ENCODE measurements at regions not wholly inside any gene's neighbourhood (a gene's known extent, or its start where the extent isn't known, plus 50 kb on each side); places are given as distances from the start of the nearest gene placed in this dataset.

DNA sequence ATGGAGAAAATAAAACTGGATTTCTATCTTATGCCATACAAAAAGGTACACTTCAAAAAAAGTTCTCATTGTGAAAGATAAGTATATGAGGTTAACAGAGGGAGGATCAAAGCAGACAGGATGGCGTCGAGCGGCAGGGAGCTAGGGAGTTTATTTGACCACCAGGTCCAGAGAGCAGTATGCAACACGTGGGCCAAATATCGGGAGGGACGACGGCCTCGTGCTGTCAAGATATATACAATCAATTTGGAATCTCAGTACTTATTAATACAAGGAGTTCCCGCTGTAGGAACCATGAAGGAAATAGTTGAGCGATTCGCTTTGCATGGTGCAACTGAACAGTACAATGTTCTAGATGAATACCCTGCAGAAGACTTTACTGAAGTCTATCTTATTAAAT, 1069.4 kb upstream of the INTU start:
- WGBS (ENCODE audit: insufficient coverage, insufficient replicate concordance, low lambda C conversion rate, missing lambda C conversion rate), result 47% methylated on average over 11 of the region's 11 CpGs

DNA sequence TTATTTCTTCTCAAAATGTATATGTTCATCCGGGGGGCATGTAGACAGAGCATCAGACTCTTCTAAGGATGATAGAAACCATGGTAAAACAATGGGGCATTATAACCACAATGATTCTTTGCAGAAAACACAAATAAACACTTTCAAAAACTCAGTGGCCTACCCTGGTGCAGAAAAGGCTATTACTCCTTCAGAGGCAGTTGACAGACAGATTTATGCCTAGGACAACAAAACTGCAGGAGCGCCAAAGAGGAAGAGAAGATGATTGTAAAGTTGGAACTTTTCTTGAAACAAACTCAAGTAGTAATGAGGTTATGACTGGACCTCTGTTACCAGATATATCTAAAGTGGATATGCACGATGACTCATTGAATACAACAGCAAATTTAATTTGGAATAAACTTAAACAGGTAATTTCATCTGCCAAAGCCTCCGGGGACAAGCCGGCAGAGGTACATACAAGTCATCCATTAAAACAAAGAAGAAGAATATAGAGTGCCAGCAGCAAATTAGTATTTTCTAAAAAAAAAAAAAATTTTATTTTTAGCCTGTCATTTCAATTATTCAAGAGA, 1068.4 kb upstream of the INTU start:
- no peak for DNase-seq (ENCODE audit: low read depth, low spot score)
- RAD21 ChIA-PET (ENCODE audit: unreplicated experiment), result no interaction called here
- Histone ChIP-seq H3K9ac (ENCODE audit: control insufficient read depth, insufficient read depth, low read length) (no peak overlapping the region), H3K9me3 (replicated peaks; ENCODE audit: control insufficient read depth, insufficient read depth, low read length) (no peaks in the 10 kb centered on the region), H3K36me3 (ENCODE audit: control insufficient read depth in 2 of 2, insufficient read depth in 2 of 2, low read length in 1 of 2) (no peaks in the 10 kb centered on the region), H3K4me3 (no peak overlapping the region), H3K4me1 (ENCODE audit: control insufficient read depth, insufficient read depth, low read length) (no peaks in the 10 kb centered on the region), H3K27me3 (replicated peaks in 1 of 2; ENCODE audit: control insufficient read depth in 2 of 2, insufficient read depth in 2 of 2, low read length in 1 of 2) (no peaks in the 10 kb centered on the region), H3K79me2 (ENCODE audit: control insufficient read depth, insufficient read depth, low read length) (no peaks in the 10 kb centered on the region), H3K4me2 (ENCODE audit: control insufficient read depth, insufficient read depth) (no peak overlapping the region), H3K27ac (ENCODE audit: control insufficient read depth, insufficient read depth) (no peak overlapping the region), H4K20me1 (ENCODE audit: control insufficient read depth, insufficient read depth) (no peaks in the 10 kb centered on the region), H2AFZ (ENCODE audit: control insufficient read depth, low read depth, low read length) (no peak overlapping the region)
- CTCF ChIA-PET, result no interaction called here
- SMC1A ChIA-PET (ENCODE audit: uncharacterized antibody, unreplicated experiment), result no interaction called here
- no peak for FAIRE-seq
- in situ Hi-C loops (cut with MboI), result no loop called here
- no TSS peak for BruUV-seq (replicated peaks)
- intact Hi-C loops (cut with micrococcal nuclease; ENCODE audit: unreplicated experiment), result no loop called here
- WGBS (ENCODE audit: insufficient coverage, insufficient replicate concordance, low lambda C conversion rate, missing lambda C conversion rate), result 32% methylated on average over 5 of the region's 5 CpGs
- ATAC-seq, result no peak
- POLR2A ChIA-PET, result no interaction called here
- TF ChIP-seq IKZF2 (IDR thresholded peaks at IDR 0.05), result no peak
- no peak for TF ChIP-seq ZNF274 (IDR thresholded peaks at IDR 0.05; ENCODE audit: insufficient read depth, insufficient read length)
- TF ChIP-seq ESRRA (IDR thresholded peaks at IDR 0.05; ENCODE audit: low read length), result no peak
- TF ChIP-seq POU2F2 (IDR thresholded peaks at IDR 0.05; ENCODE audit: borderline replicate concordance, low read depth, low read length), result no peak
- TF ChIP-seq, protein P1, sequence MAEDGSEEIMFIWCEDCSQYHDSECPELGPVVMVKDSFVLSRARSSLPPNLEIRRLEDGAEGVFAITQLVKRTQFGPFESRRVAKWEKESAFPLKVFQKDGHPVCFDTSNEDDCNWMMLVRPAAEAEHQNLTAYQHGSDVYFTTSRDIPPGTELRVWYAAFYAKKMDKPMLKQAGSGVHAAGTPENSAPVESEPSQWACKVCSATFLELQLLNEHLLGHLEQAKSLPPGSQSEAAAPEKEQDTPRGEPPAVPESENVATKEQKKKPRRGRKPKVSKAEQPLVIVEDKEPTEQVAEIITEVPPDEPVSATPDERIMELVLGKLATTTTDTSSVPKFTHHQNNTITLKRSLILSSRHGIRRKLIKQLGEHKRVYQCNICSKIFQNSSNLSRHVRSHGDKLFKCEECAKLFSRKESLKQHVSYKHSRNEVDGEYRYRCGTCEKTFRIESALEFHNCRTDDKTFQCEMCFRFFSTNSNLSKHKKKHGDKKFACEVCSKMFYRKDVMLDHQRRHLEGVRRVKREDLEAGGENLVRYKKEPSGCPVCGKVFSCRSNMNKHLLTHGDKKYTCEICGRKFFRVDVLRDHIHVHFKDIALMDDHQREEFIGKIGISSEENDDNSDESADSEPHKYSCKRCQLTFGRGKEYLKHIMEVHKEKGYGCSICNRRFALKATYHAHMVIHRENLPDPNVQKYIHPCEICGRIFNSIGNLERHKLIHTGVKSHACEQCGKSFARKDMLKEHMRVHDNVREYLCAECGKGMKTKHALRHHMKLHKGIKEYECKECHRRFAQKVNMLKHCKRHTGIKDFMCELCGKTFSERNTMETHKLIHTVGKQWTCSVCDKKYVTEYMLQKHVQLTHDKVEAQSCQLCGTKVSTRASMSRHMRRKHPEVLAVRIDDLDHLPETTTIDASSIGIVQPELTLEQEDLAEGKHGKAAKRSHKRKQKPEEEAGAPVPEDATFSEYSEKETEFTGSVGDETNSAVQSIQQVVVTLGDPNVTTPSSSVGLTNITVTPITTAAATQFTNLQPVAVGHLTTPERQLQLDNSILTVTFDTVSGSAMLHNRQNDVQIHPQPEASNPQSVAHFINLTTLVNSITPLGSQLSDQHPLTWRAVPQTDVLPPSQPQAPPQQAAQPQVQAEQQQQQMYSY (CRISPR knock-in tag; IDR thresholded peaks at IDR 0.05), result no peak
- no peak for TF ChIP-seq NFYA (IDR thresholded peaks at IDR 0.05; ENCODE audit: borderline replicate concordance, low read depth, low read length)
- no peak for TF ChIP-seq SPI1 (IDR thresholded peaks at IDR 0.05; ENCODE audit: borderline replicate concordance, insufficient read depth, low read depth, low read length)
- TF ChIP-seq, protein P2, sequence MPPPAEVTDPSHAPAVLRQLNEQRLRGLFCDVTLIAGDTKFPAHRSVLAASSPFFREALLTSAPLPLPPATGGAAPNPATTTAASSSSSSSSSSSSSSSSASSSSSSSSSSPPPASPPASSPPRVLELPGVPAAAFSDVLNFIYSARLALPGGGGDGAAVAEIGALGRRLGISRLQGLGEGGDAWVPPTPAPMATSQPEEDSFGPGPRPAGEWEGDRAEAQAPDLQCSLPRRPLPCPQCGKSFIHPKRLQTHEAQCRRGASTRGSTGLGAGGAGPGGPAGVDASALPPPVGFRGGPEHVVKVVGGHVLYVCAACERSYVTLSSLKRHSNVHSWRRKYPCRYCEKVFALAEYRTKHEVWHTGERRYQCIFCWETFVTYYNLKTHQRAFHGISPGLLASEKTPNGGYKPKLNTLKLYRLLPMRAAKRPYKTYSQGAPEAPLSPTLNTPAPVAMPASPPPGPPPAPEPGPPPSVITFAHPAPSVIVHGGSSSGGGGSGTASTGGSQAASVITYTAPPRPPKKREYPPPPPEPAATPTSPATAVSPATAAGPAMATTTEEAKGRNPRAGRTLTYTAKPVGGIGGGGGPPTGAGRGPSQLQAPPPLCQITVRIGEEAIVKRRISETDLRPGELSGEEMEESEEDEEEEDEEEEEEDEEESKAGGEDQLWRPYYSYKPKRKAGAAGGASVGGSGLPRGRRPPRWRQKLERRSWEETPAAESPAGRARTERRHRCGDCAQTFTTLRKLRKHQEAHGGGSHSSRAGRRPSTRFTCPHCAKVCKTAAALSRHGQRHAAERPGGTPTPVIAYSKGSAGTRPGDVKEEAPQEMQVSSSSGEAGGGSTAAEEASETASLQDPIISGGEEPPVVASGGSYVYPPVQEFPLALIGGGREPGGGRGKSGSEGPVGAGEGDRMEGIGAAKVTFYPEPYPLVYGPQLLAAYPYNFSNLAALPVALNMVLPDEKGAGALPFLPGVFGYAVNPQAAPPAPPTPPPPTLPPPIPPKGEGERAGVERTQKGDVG (CRISPR knock-in tag; IDR thresholded peaks at IDR 0.05), result no peak

More for the DNA sequence above, 1069.4 kb upstream of the INTU start:
- no peak for TF ChIP-seq RBBP5 (conservative IDR thresholded peaks at IDR 0.05)
- no peak for TF ChIP-seq ZNF274 (IDR thresholded peaks at IDR 0.05; ENCODE audit: insufficient read depth, insufficient read length)
- no peak for TF ChIP-seq TBL1XR1 (IDR thresholded peaks at IDR 0.05; ENCODE audit: low read depth, low read length)
- TF ChIP-seq BHLHE40 (IDR thresholded peaks at IDR 0.05; ENCODE audit: borderline replicate concordance in 1 of 2, low read depth in 2 of 2, low read length in 1 of 2), result no peak
- TF ChIP-seq RFX5 (IDR thresholded peaks at IDR 0.05; ENCODE audit: low read depth, low read length), result no peak
- no peak for TF ChIP-seq SPI1 (IDR thresholded peaks at IDR 0.05; ENCODE audit: borderline replicate concordance, insufficient read depth, low read depth, low read length)
- TF ChIP-seq MEF2A (IDR thresholded peaks at IDR 0.05; ENCODE audit: insufficient read depth, low read depth, low read length), result no peak
- intact Hi-C loops (cut with micrococcal nuclease; ENCODE audit: unreplicated experiment), result no loop called here
- H3K9me3 ChIP-seq (replicated peaks; ENCODE audit: control insufficient read depth, insufficient read depth, low read length), result no peaks in the 10 kb centered on the region
- ChIA-PET RAD21 (ENCODE audit: unreplicated experiment) (no interaction called here), CTCF (no interaction called here), POLR2A (no interaction called here), SMC1A (ENCODE audit: uncharacterized antibody, unreplicated experiment) (no interaction called here)
- no peak overlapping the region for H3K27ac ChIP-seq (ENCODE audit: control insufficient read depth, insufficient read depth)
- DNase-seq (ENCODE audit: low read depth, low spot score) (no peak), FAIRE-seq (no peak), ATAC-seq (no peak)
- no peaks in the 10 kb centered on the region for H3K27me3 ChIP-seq (replicated peaks in 1 of 2; ENCODE audit: control insufficient read depth in 2 of 2, insufficient read depth in 2 of 2, low read length in 1 of 2)
- no peaks in the 10 kb centered on the region for H3K79me2 ChIP-seq (ENCODE audit: control insufficient read depth, insufficient read depth, low read length)
- in situ Hi-C loops (cut with MboI), result no loop called here
- H3K4me3 ChIP-seq, result no peak overlapping the region
- BruUV-seq (replicated peaks), result no TSS peak
- no peak overlapping the region for H3K9ac ChIP-seq (ENCODE audit: control insufficient read depth, insufficient read depth, low read length)
- no peaks in the 10 kb centered on the region for H4K20me1 ChIP-seq (ENCODE audit: control insufficient read depth, insufficient read depth)
- no peaks in the 10 kb centered on the region for H3K36me3 ChIP-seq (ENCODE audit: control insufficient read depth in 2 of 2, insufficient read depth in 2 of 2, low read length in 1 of 2)
- H3K4me2 ChIP-seq (ENCODE audit: control insufficient read depth, insufficient read depth), result no peak overlapping the region
- H3K4me1 ChIP-seq (ENCODE audit: control insufficient read depth, insufficient read depth, low read length), result no peaks in the 10 kb centered on the region
- no peak overlapping the region for H2AFZ ChIP-seq (ENCODE audit: control insufficient read depth, low read depth, low read length)
